ENCODE measurements at regions not wholly inside any gene's neighbourhood (a gene's known extent, or its start where the extent isn't known, plus 50 kb on each side); places are given as distances from the start of the nearest gene placed in this dataset.
A peak's percentile ranks its signal among the peaks of the same experiment; 100 is the strongest.

GRCh38 chr4:30865691-30866090 lies 145.5 kb downstream of the PCDH7 start:
- no peaks in the 10 kb centered on the region for H3K9me3 ChIP-seq (ENCODE audit: low read depth)
- WGBS (ENCODE audit: low lambda C conversion rate, missing lambda C conversion rate), result 57% methylated on average over 3 of the region's 3 CpGs
- H3K4me3 ChIP-seq, result no peak overlapping the region
- H2AFZ ChIP-seq, result no peak overlapping the region
- H3K9me2 ChIP-seq (replicated peaks; ENCODE audit: insufficient read depth), result no peaks in the 10 kb centered on the region
- H3K27me3 ChIP-seq, result no peaks in the 10 kb centered on the region
- no peak for DNase-seq (ENCODE audit: low spot score)
- H3K4me2 ChIP-seq, result peak overlapping the region; percentile 61
- H3K36me3 ChIP-seq (replicated peaks; ENCODE audit: insufficient read depth, low read depth), result no peaks in the 10 kb centered on the region
- no peaks in the 10 kb centered on the region for H3K79me2 ChIP-seq
- H3K27ac ChIP-seq, result peak overlapping the region; percentile 70
- H4K20me1 ChIP-seq (ENCODE audit: insufficient read depth, poor library complexity, severe bottlenecking), result no peaks in the 10 kb centered on the region
- TF ChIP-seq, protein P1, sequence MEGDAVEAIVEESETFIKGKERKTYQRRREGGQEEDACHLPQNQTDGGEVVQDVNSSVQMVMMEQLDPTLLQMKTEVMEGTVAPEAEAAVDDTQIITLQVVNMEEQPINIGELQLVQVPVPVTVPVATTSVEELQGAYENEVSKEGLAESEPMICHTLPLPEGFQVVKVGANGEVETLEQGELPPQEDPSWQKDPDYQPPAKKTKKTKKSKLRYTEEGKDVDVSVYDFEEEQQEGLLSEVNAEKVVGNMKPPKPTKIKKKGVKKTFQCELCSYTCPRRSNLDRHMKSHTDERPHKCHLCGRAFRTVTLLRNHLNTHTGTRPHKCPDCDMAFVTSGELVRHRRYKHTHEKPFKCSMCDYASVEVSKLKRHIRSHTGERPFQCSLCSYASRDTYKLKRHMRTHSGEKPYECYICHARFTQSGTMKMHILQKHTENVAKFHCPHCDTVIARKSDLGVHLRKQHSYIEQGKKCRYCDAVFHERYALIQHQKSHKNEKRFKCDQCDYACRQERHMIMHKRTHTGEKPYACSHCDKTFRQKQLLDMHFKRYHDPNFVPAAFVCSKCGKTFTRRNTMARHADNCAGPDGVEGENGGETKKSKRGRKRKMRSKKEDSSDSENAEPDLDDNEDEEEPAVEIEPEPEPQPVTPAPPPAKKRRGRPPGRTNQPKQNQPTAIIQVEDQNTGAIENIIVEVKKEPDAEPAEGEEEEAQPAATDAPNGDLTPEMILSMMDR (IDR thresholded peaks at IDR 0.05; ENCODE audit: poor library complexity), result no peak
- no peak for TF ChIP-seq EZH2phosphoT487 (IDR thresholded peaks at IDR 0.05; ENCODE audit: low read depth, severe bottlenecking, unreplicated experiment)
- no peak for TF ChIP-seq EZH2 (IDR thresholded peaks at IDR 0.05; ENCODE audit: borderline replicate concordance)
- peaks cover 20% of the 10 kb centered on the region for H3K4me1 ChIP-seq (ENCODE audit: insufficient read depth)

DNA sequence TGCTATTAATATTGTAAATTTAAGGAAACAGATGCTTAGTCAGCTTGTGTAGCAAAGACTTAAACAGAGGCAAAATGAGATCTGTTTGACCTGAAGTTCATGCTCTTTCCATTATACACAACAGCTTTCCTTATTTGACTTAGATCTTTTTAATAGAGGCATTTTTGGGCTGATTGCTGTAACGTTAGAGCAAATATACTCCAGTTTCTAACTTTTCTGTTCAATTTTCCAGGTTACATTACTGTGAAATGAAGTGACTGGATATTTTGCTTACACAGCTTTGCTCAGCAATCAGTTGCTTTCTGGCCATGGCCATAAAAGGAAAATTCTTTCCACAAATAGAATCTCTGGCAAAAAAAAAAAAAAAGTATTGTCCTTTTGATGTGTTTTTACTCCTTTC lies 146.2 kb downstream of the PCDH7 start:
- peak overlapping the region; percentile 61 for H3K4me2 ChIP-seq

DNA sequence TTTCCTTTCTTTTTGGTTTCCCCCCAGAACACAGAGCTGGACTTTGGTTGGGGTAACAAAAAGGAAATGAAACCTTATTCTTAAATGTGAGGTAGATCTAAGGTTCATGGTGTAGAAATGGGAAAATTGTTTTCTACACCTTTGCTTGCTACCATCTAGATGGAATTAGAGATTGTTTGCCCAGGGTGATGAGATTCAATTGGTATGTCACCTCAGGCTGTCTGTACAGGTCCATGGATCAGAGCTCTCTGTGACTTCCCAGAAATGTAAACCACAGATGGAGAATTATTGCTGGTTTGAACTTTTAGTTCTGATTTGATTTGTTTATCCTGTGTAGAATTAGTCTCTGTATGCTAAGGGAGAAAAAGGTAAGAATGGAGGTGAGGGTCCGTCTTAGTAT lies 146.7 kb downstream of the PCDH7 start:
- 73% methylated on average over 1 of the region's 1 CpG for WGBS (ENCODE audit: low lambda C conversion rate, missing lambda C conversion rate)
- Histone ChIP-seq H3K27ac (peak overlapping the region; percentile 70), H3K4me3 (no peak overlapping the region), H3K27me3 (no peaks in the 10 kb centered on the region), H4K20me1 (ENCODE audit: insufficient read depth, poor library complexity, severe bottlenecking) (no peaks in the 10 kb centered on the region), H3K9me2 (replicated peaks; ENCODE audit: insufficient read depth) (no peaks in the 10 kb centered on the region), H3K79me2 (peaks cover 3% of the 10 kb centered on the region), H2AFZ (peak overlapping the region; percentile 38), H3K36me3 (replicated peaks; ENCODE audit: insufficient read depth, low read depth) (no peaks in the 10 kb centered on the region), H3K4me1 (ENCODE audit: insufficient read depth) (peaks cover 20% of the 10 kb centered on the region), H3K4me2 (peak overlapping the region; percentile 61), H3K9me3 (ENCODE audit: low read depth) (no peaks in the 10 kb centered on the region)
- TF ChIP-seq EZH2phosphoT487 (IDR thresholded peaks at IDR 0.05; ENCODE audit: low read depth, severe bottlenecking, unreplicated experiment) (no peak), EZH2 (IDR thresholded peaks at IDR 0.05; ENCODE audit: borderline replicate concordance) (no peak)
- peak; percentile 18 for DNase-seq (ENCODE audit: low spot score)

More for the DNA sequence above, 146.2 kb downstream of the PCDH7 start:
- H3K79me2 ChIP-seq, result no peaks in the 10 kb centered on the region
- H3K36me3 ChIP-seq (replicated peaks; ENCODE audit: insufficient read depth, low read depth), result no peaks in the 10 kb centered on the region
- TF ChIP-seq, protein P1 (IDR thresholded peaks at IDR 0.05; ENCODE audit: poor library complexity), result no peak
- TF ChIP-seq EZH2phosphoT487 (IDR thresholded peaks at IDR 0.05; ENCODE audit: low read depth, severe bottlenecking, unreplicated experiment), result no peak
- TF ChIP-seq EZH2 (IDR thresholded peaks at IDR 0.05; ENCODE audit: borderline replicate concordance), result no peak
- DNase-seq (ENCODE audit: low spot score), result peak; percentile 14
- 7% methylated on average over 1 of the region's 1 CpG for WGBS (ENCODE audit: low lambda C conversion rate, missing lambda C conversion rate)
- no peak overlapping the region for H3K4me3 ChIP-seq
- no peaks in the 10 kb centered on the region for H4K20me1 ChIP-seq (ENCODE audit: insufficient read depth, poor library complexity, severe bottlenecking)
- H3K9me2 ChIP-seq (replicated peaks; ENCODE audit: insufficient read depth), result no peaks in the 10 kb centered on the region
- H3K27ac ChIP-seq, result peak overlapping the region; percentile 70
- no peaks in the 10 kb centered on the region for H3K9me3 ChIP-seq (ENCODE audit: low read depth)
- H3K27me3 ChIP-seq, result no peaks in the 10 kb centered on the region
- peaks cover 20% of the 10 kb centered on the region for H3K4me1 ChIP-seq (ENCODE audit: insufficient read depth)
- H2AFZ ChIP-seq, result peak overlapping the region; percentile 38

DNA sequence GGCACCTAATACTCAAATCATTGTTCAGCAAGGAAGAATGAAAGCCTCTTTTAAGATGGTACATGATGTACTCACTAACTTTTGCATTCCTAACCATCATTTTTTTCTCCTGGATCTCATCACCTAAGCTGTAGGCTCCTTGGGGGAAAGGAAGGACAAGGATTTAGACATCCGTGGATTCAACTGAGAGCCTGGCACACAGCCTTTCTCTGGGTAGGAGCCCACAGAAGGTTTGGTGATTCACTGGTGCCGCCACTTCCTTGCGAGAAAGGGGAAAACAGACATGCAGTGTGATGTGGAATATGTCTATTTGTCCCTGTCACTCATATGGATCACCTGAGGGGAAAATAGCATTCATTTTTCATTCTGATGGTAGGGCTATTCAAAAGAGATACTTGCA lies 147.3 kb downstream of the PCDH7 start:
- Histone ChIP-seq H3K27ac (peak overlapping the region; percentile 70), H3K4me1 (ENCODE audit: insufficient read depth) (peaks cover 20% of the 10 kb centered on the region), H4K20me1 (ENCODE audit: insufficient read depth, poor library complexity, severe bottlenecking) (no peaks in the 10 kb centered on the region), H3K4me2 (peak overlapping the region; percentile 61), H2AFZ (no peak overlapping the region), H3K27me3 (no peaks in the 10 kb centered on the region), H3K9me3 (ENCODE audit: low read depth) (no peaks in the 10 kb centered on the region), H3K9me2 (replicated peaks; ENCODE audit: insufficient read depth) (no peaks in the 10 kb centered on the region), H3K4me3 (no peak overlapping the region), H3K79me2 (peaks cover 3% of the 10 kb centered on the region), H3K36me3 (replicated peaks; ENCODE audit: insufficient read depth, low read depth) (no peaks in the 10 kb centered on the region)
- WGBS (ENCODE audit: low lambda C conversion rate, missing lambda C conversion rate), result 69% methylated on average over 3 of the region's 3 CpGs
- DNase-seq (ENCODE audit: low spot score), result no peak
- TF ChIP-seq EZH2 (IDR thresholded peaks at IDR 0.05; ENCODE audit: borderline replicate concordance), result no peak
- TF ChIP-seq, protein P1 (IDR thresholded peaks at IDR 0.05; ENCODE audit: poor library complexity), result no peak
- TF ChIP-seq EZH2phosphoT487 (IDR thresholded peaks at IDR 0.05; ENCODE audit: low read depth, severe bottlenecking, unreplicated experiment), result no peak
